KBM-7 (cell line): ENCODE measurements at regions not wholly inside any gene's neighbourhood (a gene's known extent, or its start where the extent isn't known, plus 50 kb on each side); places are given as distances from the start of the nearest gene placed in this dataset.

Experiments used
- DNase-seq: peaks from one replicate; pipeline ENCODE4 v3.0.0-alpha.2; 2015
- in situ Hi-C: fragments of 300-500 bp; cut with MboI; formaldehyde crosslinking; loops from 2 replicates; pipeline ENCODE4 v1.14.3; 2020; ENCODE audit warnings: low sequenced_read_pairs, low pct_unique_long_range_greater_than_20kb, mixed read lengths

DNA sequence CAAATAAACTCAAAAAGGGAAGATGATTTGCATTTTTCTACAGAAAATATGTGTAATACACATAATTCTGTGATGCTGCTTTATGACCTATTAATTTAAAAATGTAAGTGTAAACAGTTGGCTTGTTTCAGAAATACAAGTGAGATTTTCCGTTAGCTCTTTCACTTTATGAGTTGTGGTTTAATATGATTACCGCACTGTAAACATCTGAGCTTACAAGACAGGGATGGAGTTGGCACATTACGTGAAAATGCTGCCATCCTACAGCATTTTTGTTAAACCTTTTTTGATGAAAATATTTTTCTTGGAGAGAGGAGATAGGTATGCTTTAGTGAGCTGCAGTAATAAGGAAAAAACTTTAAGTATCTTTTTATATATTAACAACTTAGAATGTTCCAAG is 426.8 kb upstream of the ADAMTS5 start:
- in situ Hi-C loops = no loop called here
- no peak for DNase-seq

DNA sequence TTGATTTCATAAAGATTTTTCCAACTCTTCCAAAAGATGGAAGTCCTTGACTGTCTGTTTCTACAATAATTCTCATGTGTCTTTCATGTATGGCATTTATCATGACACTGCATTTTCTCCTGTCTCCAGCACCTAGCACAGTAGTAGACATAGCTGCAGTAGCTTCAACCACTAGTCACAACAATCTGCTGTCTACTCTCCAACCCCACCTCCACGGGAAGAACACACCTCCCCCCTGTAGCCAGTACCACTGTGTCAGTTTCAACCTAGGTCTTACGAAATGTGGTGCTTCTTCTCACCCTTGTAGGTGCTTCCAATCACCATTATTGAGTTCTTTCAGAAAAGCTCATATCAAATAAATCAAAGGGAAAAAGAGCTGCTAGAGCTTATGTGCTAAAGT is 425.1 kb upstream of the ADAMTS5 start:
- in situ Hi-C loops = no loop called here
- DNase-seq = no peak

DNA sequence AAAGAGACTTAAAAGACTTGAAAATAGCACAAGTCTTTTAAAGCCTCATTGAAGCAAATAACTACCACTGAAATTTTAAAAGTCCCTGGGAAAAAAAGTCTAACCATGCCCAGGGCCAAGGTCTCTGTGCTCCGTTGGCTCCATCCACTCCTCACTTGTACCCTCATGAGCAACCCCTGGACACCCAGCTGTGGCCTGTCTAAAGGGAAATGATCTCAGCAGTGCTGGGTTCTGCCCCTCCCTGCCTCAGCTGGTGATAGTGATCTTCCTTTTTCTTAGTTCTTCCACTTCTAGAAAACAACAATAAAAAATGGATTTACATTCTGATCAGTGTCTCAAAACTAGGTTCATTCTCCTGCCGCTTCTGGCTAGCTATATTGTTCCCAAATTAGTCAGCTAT is 423.5 kb upstream of the ADAMTS5 start:
- DNase-seq = no peak
- in situ Hi-C loops = no loop called here

DNA sequence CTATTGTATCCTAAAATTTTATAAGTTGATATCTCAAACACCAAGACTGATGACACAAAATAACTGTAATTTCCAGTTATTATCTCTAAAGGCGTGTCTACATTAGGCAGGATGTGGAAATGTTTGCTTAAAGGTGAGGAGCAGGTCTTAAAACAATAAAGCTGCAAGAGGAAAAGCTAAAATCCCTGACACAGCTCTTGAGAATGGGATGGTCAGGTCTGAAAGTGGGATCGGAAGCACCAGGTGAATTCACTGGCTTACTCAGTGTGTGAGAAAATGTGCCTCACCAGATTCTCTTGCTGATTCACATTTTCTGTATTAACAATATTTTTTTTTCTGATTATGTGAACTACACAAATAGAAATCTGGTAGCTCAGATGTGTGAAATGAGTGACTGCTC is 421.9 kb upstream of the ADAMTS5 start:
- no peak for DNase-seq
- in situ Hi-C loops = no loop called here

DNA sequence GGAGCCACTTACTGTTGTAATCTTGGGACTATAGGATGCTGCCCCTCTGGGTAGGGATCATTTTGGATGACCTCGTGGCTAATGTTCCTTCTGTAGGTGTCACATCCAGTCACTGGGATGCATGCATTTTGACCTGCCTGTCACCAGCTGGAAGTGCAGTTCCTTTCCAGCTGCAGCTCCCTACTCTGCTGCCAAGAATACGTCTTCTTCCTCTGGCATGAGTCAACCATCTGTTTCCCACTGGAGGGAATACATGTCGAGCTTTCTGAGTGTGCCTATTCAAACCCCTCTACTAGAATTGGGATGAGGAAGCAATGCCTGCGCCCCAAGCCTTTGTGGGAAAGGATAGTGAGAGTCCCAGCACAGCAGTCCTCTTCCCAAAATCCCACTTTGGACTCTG is 415.5 kb upstream of the ADAMTS5 start:
- in situ Hi-C loops = no loop called here
- DNase-seq = no peak

DNA sequence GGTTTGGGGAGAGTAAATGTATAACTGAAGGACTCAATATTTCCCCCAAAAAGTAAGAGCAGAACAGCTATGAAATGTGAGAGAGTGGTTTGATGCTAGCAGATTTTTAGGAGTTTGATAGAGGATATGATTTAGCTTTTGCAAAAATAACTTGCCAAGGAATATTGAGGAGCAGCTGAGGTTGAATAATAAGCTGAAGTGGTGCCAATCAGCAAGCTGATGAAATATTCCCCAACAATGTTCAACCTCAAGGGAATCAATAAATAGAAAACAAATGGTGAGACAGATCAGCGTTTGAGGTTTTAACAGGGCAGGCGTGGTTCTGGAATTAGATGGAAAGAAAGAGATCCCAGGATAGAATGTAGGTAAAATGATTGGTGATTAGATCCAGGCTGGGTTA is 413.4 kb upstream of the ADAMTS5 start:
- DNase-seq = no peak
- in situ Hi-C loops = no loop called here

DNA sequence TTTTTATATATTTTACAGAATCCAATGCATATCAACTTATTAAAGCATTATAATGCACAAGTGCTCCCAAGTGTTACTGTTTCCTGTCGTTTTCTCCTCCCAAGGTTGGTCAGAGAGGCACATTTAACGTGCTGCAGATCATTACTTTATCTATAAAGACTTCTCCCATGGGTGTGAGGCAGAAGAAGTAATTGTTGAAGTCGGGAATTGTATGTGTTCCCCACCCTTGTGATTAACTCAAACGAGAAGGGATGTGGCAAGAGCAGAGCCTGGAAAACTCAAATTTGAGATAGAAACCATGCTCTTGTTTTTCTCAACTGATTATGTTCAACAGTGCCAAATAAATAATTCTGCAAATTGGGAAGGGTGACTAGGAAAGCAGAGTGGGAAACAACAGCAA is 412.5 kb upstream of the ADAMTS5 start:
- no peak for DNase-seq
- in situ Hi-C loops = no loop called here

DNA sequence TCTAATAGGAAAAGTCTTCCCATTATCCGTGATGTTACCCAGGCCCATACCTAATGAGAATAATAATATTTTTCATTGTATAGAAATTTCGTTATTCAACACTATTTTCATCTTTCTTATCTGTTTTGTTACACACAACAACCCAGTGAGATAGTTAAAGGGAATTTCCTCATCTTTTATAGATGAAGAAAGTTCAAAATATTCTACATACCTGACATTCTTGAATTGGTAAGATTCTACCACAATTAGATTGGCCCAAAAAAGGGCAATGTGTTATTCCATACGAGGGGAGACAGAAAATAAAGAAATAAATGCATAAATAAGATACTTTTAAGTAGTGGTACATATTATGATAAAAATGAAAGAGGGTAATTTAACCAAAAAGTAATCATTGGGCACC is 405.5 kb upstream of the ADAMTS5 start:
- in situ Hi-C loops = no loop called here
- no peak for DNase-seq

DNA sequence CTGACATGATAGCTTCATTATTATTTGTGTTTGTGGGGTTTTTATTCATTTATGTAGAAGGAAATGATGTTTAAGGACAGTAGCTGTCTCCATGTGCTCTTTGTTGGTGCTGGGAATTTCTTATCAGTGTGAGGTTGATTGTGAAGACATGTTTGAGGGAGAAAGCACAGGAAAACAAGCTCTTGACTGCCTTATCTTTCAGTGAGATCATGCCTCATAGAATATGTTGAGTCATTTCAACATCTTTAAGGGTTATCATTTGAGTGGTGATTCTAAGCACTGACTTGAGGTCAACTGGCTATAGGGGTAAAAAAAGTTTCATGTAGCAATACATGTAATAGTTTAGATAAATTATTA is 405.1 kb upstream of the ADAMTS5 start:
- in situ Hi-C loops = no loop called here
- no peak for DNase-seq

DNA sequence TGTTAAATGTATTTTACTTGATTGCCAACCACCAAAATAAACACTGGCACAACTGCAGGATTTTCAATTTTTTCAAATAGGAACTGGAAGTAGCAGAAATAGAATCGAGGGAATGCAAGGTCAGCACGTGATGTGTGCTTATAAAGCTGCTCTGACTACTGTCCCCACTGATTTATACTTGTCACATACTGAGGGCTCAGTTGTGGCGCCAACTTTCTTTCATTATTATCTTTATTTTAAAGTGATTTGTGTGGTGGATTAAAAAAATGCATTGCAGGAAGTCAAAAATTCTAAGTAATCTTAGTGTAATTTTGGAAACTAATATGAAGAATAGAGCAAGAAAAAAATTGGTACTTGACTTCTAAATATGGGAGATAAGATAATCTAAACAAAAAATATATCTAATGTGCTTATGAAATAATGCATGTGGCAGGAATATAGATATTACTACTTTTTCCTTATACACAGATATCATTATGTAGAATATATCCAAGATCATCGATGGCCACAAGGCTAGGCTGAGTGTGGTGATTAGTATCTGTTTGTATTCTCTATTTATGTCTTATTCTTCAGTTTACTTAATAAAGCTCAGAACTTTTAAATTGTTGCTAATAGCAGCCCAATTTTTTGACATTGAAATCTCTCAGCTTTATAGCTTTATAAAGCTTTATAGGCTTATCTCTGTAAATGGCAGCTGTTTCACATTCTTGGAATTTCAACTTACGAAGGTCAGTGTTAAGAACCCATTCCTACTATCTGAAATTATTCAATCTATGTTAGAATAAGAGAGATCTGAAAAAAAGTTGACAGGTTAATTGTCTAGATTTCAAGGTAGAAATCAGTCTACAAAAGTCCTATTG is 404.5 kb upstream of the ADAMTS5 start:
- DNase-seq = no peak
- in situ Hi-C loops = no loop called here

DNA sequence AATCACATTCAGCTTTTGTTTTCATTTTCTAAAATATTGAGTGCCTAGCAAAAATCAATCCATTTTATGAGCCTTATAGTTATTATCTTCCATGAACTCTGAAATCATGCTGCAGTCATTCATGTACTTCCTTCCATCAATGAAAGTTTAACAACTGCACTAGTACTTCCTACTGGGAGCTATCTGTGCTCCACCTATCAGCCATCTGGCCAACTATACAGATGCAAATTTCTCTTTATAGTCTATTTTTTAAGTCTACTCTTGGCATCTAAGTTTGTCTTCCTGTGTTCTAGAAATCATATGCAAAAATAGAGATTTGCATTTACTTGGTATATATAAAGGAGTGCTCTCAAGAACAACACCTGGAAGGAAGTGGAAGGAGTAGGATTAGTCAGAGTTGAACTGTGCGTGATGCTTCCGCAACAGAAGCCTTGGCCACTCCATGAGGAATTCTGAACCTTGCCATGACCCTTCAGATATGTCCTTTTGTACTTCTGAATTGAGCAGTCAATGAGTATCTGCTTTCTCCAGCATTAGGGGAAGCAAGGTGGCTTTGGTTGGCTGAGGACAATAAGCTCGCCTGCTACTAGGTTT is 403.2 kb upstream of the ADAMTS5 start:
- DNase-seq = no peak
- in situ Hi-C loops = no loop called here

DNA sequence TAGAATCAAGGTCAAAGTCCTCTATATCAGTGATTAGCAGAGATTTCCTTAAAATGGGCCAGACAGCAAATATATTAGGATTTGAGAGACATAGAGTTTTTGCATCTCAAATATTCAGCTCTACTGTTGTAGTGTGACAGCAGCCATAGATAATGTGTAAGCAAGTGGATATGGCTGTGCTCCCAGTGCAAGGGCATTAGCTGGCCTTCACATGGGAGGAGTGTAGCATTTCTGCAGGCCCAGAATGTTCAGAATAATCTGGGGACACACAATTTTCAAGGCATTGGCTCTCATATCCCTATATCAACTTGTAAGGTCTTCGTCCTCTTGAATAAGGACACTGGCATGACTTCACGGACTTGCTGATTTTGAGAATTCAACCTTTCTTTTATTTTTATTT is 402.3 kb upstream of the ADAMTS5 start:
- no peak for DNase-seq
- in situ Hi-C loops = no loop called here

DNA sequence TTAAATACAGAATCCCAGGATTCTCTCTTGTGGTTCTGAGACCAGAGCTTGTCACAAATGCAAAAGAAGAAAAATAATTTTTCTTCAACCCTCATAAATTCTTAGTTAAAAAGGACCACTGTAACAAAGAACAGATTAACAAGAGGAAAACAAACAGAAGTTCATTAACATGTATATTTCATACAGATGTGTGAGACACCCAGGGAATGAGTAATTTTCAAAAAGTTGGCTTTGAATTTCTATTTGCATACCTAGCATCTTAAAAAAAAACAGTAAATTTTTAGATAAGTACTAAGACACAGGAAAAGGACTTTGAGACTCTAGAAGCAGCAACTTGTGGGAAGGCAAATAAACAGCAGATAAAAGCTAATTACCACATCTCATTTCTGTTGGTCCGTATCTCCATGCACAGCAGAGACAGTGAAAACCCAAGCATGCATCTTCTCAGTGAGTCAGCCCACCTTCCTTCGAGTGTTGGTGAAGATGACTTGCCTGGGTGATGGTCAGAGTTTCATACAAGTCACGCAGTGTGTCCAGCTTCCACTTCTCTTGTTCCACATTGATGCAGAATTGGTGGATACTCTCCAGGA is 399.9 kb upstream of the ADAMTS5 start:
- DNase-seq = no peak
- in situ Hi-C loops = no loop called here

DNA sequence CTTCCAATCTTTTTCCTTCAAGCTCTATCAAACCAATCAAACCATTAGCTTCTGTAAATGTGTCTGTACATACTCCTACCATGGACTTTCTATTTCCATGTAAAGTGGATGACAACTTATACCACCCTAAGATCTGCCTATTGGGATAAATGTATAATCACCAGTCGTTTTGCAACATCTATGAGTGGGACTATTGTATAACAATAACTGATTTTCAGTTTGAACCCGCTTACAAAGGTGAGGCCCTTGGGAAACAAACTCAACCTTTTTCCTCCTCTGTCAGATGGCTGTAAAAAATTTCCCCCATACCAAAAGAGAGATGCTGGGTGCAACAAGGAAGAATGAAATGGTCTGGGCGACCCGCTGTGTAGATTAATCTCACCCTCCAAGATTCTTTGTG is 399.1 kb upstream of the ADAMTS5 start:
- in situ Hi-C loops = no loop called here
- DNase-seq = no peak

DNA sequence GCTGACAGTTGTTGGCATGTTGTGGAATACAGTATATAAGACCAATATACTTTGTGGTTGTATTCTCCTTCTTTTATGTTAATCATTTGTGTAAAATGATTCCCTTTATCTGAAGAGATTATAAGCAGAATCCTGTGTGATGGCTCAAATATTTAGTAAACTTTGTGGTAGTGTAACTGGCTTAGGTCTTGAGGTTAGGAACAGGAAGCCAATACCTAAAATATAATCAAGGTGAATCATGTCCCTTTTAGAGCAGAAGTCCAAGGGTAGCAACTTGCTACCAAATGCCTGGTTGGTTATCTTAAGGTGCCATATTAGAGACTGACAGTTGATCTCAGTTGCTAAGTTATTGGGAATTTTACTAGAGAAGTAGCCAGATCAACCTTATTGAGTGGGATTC is 398.5 kb upstream of the ADAMTS5 start:
- in situ Hi-C loops = no loop called here
- no peak for DNase-seq

DNA sequence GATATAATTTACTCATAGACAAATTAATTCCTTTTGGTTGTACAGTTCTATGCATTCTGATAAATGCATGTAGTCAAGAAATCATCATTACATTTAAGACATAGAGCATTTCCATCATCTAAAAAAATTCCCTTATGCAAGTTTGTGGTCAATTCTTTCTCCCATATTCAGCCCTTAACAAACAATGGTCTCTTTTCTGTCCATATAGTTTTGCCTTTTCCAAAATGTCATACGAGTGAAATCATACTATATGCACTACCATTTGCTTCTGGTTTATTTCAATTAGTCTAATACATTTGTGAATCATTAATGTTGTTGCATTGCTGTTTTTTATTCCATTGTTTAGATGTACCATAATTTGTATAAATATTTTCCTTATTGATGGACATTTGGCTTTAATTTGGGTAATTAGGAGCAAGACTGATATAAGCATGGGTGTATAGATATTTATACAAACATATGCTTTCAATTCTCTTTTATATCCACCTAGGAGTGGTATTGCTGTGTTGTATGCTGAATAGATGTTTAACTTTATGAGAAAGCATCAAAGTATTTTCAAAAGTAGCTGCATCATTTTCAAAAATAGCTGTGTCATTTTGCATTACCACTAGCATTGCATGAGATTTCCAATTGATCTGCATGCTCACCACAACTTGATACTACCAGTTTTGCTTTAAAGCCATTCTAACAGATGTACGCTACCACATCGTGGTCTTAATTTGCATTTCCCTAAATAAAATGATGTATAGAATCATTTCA is 397.0 kb upstream of the ADAMTS5 start:
- DNase-seq = no peak
- in situ Hi-C loops = no loop called here

DNA sequence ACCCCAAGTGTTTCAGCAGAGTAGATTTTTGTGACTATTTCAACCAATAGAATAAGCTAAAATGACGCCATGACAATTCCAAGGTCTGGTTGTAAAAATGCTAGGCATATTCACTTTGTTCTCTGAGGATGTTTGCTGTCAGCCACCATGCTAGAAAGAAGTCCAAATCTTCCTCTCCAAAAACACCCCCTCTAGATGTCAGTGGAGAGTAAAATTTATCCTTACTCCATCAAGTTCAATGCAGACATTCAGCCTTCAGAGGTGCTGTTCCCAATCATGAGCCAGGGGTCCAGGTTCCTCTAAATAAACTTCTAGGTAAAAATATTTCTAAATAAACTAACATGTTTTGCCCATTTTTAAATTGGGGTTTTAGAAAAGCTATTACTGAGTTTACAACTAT is 395.4 kb upstream of the ADAMTS5 start:
- no peak for DNase-seq

DNA sequence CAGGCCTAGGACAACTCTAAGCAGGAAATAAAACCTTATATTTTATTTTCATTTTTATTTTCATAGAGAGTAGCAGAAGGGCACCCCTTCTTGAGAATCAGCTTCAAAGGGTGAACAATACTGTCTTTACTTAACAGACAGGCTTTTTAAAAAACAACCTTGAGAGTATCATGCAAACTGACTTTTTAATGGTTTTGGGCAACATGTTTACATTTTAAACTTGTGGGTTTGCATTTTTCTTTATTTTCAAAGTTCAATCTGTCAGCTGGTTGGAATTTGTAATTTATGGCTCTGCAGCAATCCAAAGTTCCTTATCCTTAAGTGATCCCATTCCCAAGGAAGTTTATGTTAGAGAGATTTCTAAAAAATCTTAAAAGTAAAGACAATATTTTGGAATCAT is 392.3 kb upstream of the ADAMTS5 start:
- no peak for DNase-seq
- in situ Hi-C loops = no loop called here

More for the DNA sequence above, 395.4 kb upstream of the ADAMTS5 start:
- in situ Hi-C loops = no loop called here

DNA sequence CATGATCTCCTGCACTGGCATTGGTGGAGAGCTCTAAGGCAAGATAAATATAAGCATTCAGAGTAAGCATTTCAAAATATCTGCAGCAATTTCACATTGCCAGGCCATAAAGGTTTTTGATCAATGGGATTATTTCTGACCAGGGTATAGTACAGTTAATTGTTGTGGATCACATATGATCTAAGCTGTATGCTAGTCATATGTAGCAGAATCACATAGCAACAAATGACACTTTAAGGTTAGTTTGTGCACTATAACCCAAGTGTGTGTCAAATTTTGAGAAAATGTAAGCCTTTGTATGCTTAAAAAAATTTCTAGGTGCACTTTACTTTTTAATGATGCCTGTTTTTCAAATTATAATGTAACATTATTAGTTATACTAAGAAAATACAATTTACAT is 386.0 kb upstream of the ADAMTS5 start:
- in situ Hi-C loops = no loop called here
- no peak for DNase-seq

DNA sequence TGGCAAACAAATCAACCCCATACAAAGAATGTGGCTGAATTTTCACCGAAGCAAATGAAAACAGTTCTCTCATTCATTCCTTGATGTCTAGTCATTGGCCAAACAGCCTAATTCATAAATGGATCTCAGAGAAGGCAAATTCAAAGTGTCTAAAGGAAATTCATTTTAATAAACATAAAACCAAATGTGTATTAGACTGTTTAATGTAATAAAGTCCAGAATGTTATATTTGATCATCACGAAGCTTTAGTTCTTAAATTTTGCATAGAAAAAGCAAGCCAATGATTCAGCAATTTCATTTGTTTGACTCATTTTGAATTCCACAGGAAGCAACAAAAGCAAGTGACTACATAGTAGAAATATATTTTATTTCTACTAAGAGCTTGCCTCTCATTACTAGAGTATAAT is 379.2 kb upstream of the ADAMTS5 start:
- in situ Hi-C loops = no loop called here
- DNase-seq = no peak
